ENCODE measurements at regions not wholly inside any gene's neighbourhood (a gene's known extent, or its start where the extent isn't known, plus 50 kb on each side); places are given as distances from the start of the nearest gene placed in this dataset.

DNA sequence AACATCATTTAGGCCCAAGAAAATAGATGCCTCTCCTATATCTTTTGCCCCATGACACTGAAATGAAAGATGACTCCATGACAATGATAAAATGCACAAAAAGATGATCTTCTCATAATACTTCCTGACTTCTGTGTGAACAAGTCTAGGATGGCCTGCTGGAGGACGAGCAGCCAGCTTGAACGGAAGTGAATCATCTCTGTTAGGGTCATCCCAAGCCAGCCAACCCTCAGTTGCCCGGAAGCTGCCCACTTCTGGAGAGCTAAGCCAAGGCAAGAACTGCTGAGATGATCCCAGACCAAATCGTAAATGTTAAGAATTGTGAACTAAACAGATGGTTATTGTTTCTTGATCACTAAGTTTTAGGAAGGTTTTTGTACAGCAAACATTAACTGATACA is 249.7 kb upstream of the HS3ST5 start (continued):
- TF ChIP-seq, protein P1, sequence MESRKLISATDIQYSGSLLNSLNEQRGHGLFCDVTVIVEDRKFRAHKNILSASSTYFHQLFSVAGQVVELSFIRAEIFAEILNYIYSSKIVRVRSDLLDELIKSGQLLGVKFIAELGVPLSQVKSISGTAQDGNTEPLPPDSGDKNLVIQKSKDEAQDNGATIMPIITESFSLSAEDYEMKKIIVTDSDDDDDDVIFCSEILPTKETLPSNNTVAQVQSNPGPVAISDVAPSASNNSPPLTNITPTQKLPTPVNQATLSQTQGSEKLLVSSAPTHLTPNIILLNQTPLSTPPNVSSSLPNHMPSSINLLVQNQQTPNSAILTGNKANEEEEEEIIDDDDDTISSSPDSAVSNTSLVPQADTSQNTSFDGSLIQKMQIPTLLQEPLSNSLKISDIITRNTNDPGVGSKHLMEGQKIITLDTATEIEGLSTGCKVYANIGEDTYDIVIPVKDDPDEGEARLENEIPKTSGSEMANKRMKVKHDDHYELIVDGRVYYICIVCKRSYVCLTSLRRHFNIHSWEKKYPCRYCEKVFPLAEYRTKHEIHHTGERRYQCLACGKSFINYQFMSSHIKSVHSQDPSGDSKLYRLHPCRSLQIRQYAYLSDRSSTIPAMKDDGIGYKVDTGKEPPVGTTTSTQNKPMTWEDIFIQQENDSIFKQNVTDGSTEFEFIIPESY (IDR thresholded peaks at IDR 0.05; ENCODE audit: extremely low read depth, insufficient replicate concordance, low read length) = no peak
- TF ChIP-seq, protein P2, sequence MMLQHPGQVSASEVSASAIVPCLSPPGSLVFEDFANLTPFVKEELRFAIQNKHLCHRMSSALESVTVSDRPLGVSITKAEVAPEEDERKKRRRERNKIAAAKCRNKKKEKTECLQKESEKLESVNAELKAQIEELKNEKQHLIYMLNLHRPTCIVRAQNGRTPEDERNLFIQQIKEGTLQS (IDR thresholded peaks at IDR 0.05) = no peak

DNA sequence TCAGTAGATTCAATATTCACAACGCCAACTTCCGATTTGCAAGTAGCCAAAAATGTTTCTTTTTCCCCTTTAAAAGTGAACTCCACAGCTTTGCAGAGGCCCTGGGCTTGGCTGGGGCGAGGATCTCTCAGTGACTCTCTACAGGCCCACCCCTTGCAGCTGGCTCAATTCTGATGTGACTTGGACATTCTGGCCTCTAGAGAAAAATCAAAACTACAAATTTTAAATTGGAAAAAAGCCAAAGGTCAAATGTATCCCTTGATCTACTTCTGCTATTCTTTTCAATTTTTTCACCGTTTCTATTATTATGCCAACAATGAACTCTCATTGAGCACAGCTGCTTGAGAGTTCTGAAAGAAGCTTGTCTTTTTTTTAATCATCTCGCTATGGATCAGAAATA is 245.9 kb upstream of the HS3ST5 start:
- H3K9me2 ChIP-seq (ENCODE audit: insufficient read depth) = no peaks in the 10 kb centered on the region
- no peaks in the 10 kb centered on the region for H3K36me3 ChIP-seq (ENCODE audit: control insufficient read depth in 1 of 2, insufficient read depth in 2 of 2, low read length in 2 of 2)
- H4K20me1 ChIP-seq (ENCODE audit: insufficient read depth) = no peaks in the 10 kb centered on the region
- BruUV-seq (replicated peaks) = no TSS peak
- H3K9ac ChIP-seq (ENCODE audit: low read length) = no peak overlapping the region
- no peaks in the 10 kb centered on the region for H3K4me1 ChIP-seq (ENCODE audit: control insufficient read depth in 1 of 2, insufficient read depth in 2 of 2, low read length in 2 of 2)
- peaks cover 4% of the 10 kb centered on the region; the same call in 1 of the 2 replicates for H3K27me3 ChIP-seq (ENCODE audit: insufficient read depth, low read length)
- intact Hi-C loops (cut with micrococcal nuclease) = no loop called here
- H3K27ac ChIP-seq (ENCODE audit: low read depth, low read length) = no peak overlapping the region
- ChIA-PET RAD21 (ENCODE audit: low non-redundant PET in 1 of 2, low total read pairs in 2 of 2, uncharacterized antibody in 2 of 2, unreplicated experiment in 2 of 2) (no interaction called here), POLR2A (no interaction called here), CTCF (no interaction called here)
- H3K9me3 ChIP-seq (ENCODE audit: control insufficient read depth in 1 of 2, insufficient read depth in 1 of 2, low read depth in 1 of 2, low read length in 2 of 2) = no peaks in the 10 kb centered on the region
- no peak overlapping the region for H3K4me3 ChIP-seq (replicated peaks in 1 of 2; ENCODE audit: low read depth in 1 of 2, low read length in 2 of 2)
- H3K79me2 ChIP-seq (ENCODE audit: insufficient read depth, low read length) = no peaks in the 10 kb centered on the region
- ATAC-seq (no peak), DNase-seq (ENCODE audit: low read depth, low spot score) (no peak)
- no peak overlapping the region for H3K4me2 ChIP-seq (ENCODE audit: low read length)
- no peak overlapping the region for H2AFZ ChIP-seq (ENCODE audit: low read depth, low read length, poor library complexity, severe bottlenecking)
- TF ChIP-seq JUND (IDR thresholded peaks at IDR 0.05) (no peak), ZFX (IDR thresholded peaks at IDR 0.05) (no peak), ELF1 (IDR thresholded peaks at IDR 0.05; ENCODE audit: borderline replicate concordance, low read depth) (no peak), EZH2phosphoT487 (IDR thresholded peaks at IDR 0.05; ENCODE audit: borderline replicate concordance) (no peak), SRF (IDR thresholded peaks at IDR 0.05; ENCODE audit: low read depth) (no peak), ZNF274 (IDR thresholded peaks at IDR 0.05; ENCODE audit: low read depth, low read length) (no peak), RAD21 (IDR thresholded peaks at IDR 0.05; ENCODE audit: low read depth) (no peak), YY1 (IDR thresholded peaks at IDR 0.05; ENCODE audit: extremely low read depth, insufficient replicate concordance, low read depth, low read length) (no peak), TCF7L2 (IDR thresholded peaks at IDR 0.05; ENCODE audit: borderline replicate concordance, extremely low read depth, insufficient read depth, insufficient read length) (no peak), POLR2A (IDR thresholded peaks at IDR 0.05; ENCODE audit: borderline replicate concordance, extremely low read depth, insufficient read depth, insufficient read length) (no peak), POLR2AphosphoS5 (IDR thresholded peaks at IDR 0.05; ENCODE audit: low read depth, low read length) (no peak), CBX3 (IDR thresholded peaks at IDR 0.05; ENCODE audit: low read depth) (no peak), EGR1 (IDR thresholded peaks at IDR 0.05; ENCODE audit: low read depth) (no peak), EZH2 (IDR thresholded peaks at IDR 0.05) (no peak), FOSL1 (IDR thresholded peaks at IDR 0.05; ENCODE audit: low read depth) (no peak)
- TF ChIP-seq, protein P3, sequence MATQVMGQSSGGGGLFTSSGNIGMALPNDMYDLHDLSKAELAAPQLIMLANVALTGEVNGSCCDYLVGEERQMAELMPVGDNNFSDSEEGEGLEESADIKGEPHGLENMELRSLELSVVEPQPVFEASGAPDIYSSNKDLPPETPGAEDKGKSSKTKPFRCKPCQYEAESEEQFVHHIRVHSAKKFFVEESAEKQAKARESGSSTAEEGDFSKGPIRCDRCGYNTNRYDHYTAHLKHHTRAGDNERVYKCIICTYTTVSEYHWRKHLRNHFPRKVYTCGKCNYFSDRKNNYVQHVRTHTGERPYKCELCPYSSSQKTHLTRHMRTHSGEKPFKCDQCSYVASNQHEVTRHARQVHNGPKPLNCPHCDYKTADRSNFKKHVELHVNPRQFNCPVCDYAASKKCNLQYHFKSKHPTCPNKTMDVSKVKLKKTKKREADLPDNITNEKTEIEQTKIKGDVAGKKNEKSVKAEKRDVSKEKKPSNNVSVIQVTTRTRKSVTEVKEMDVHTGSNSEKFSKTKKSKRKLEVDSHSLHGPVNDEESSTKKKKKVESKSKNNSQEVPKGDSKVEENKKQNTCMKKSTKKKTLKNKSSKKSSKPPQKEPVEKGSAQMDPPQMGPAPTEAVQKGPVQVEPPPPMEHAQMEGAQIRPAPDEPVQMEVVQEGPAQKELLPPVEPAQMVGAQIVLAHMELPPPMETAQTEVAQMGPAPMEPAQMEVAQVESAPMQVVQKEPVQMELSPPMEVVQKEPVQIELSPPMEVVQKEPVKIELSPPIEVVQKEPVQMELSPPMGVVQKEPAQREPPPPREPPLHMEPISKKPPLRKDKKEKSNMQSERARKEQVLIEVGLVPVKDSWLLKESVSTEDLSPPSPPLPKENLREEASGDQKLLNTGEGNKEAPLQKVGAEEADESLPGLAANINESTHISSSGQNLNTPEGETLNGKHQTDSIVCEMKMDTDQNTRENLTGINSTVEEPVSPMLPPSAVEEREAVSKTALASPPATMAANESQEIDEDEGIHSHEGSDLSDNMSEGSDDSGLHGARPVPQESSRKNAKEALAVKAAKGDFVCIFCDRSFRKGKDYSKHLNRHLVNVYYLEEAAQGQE (IDR thresholded peaks at IDR 0.05; ENCODE audit: low read depth) = no peak
- TF ChIP-seq, protein P2 (IDR thresholded peaks at IDR 0.05) = no peak
- TF ChIP-seq, protein P4, sequence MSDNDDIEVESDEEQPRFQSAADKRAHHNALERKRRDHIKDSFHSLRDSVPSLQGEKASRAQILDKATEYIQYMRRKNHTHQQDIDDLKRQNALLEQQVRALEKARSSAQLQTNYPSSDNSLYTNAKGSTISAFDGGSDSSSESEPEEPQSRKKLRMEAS (IDR thresholded peaks at IDR 0.05) = no peak
